ENCODE measurements at regions not wholly inside any gene's neighbourhood (a gene's known extent, or its start where the extent isn't known, plus 50 kb on each side); places are given as distances from the start of the nearest gene placed in this dataset.

DNA sequence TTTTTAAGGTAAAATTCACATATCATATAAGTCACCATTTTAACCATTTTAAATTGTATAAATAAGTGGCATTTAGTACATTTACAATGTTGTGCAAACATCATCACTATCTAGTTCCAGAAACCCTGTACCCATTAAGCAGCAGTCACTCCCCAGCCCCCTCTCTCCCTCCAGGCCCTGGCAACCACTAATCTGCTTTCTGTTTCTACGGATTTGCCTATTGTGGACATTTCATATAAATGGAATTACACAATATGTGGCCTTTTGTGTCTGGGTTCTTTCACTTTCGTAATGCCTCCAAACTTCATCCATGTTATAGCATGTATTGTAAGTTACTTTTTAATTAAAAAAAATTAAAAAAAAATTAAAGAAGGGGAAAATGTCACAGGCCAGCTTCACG lies 58.0 kb upstream of the RAB3GAP2 start:
- TF ChIP-seq, protein P1, sequence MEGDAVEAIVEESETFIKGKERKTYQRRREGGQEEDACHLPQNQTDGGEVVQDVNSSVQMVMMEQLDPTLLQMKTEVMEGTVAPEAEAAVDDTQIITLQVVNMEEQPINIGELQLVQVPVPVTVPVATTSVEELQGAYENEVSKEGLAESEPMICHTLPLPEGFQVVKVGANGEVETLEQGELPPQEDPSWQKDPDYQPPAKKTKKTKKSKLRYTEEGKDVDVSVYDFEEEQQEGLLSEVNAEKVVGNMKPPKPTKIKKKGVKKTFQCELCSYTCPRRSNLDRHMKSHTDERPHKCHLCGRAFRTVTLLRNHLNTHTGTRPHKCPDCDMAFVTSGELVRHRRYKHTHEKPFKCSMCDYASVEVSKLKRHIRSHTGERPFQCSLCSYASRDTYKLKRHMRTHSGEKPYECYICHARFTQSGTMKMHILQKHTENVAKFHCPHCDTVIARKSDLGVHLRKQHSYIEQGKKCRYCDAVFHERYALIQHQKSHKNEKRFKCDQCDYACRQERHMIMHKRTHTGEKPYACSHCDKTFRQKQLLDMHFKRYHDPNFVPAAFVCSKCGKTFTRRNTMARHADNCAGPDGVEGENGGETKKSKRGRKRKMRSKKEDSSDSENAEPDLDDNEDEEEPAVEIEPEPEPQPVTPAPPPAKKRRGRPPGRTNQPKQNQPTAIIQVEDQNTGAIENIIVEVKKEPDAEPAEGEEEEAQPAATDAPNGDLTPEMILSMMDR (IDR thresholded peaks at IDR 0.05) = no peak
- TF ChIP-seq POLR2AphosphoS5 (IDR thresholded peaks at IDR 0.05) = no peak
- TF ChIP-seq POLR2A (IDR thresholded peaks at IDR 0.05) = no peak
